ENCODE measurements at regions not wholly inside any gene's neighbourhood (a gene's known extent, or its start where the extent isn't known, plus 50 kb on each side); places are given as distances from the start of the nearest gene placed in this dataset.

- Histone ChIP-seq H3K9me3 (ENCODE audit: control insufficient read depth in 1 of 2, insufficient read depth in 1 of 2, low read depth in 1 of 2, low read length in 2 of 2) (no peaks in the 10 kb centered on the region), H3K4me1 (ENCODE audit: control insufficient read depth in 1 of 2, insufficient read depth in 2 of 2, low read length in 2 of 2) (no peaks in the 10 kb centered on the region), H3K9me2 (ENCODE audit: insufficient read depth) (no peaks in the 10 kb centered on the region), H4K20me1 (ENCODE audit: insufficient read depth) (no peaks in the 10 kb centered on the region), H3K4me2 (ENCODE audit: low read length) (no peak overlapping the region), H3K4me3 (replicated peaks in 1 of 2; ENCODE audit: low read depth in 1 of 2, low read length in 2 of 2) (no peak overlapping the region), H3K27ac (ENCODE audit: low read depth, low read length) (no peak overlapping the region), H3K27me3 (ENCODE audit: insufficient read depth, low read length) (no peaks in the 10 kb centered on the region), H3K36me3 (ENCODE audit: control insufficient read depth in 1 of 2, insufficient read depth in 2 of 2, low read length in 2 of 2) (no peaks in the 10 kb centered on the region), H3K9ac (ENCODE audit: low read length) (no peak overlapping the region), H2AFZ (ENCODE audit: low read depth, low read length, poor library complexity, severe bottlenecking) (no peak overlapping the region), H3K79me2 (ENCODE audit: insufficient read depth, low read length) (no peaks in the 10 kb centered on the region)
- intact Hi-C loops (cut with micrococcal nuclease): no loop called here
- DNase-seq (ENCODE audit: low read depth, low spot score): no peak
- ChIA-PET POLR2A (no interaction called here), RAD21 (ENCODE audit: low non-redundant PET in 1 of 2, low total read pairs in 2 of 2, uncharacterized antibody in 2 of 2, unreplicated experiment in 2 of 2) (no interaction called here), CTCF (no interaction called here)
- no peak for ATAC-seq
- BruUV-seq (replicated peaks): no TSS peak
- TF ChIP-seq FOSL1 (IDR thresholded peaks at IDR 0.05; ENCODE audit: low read depth): no peak
- no peak for TF ChIP-seq CBX3 (IDR thresholded peaks at IDR 0.05; ENCODE audit: low read depth)
- TF ChIP-seq MAX (IDR thresholded peaks at IDR 0.05): no peak
- no peak for TF ChIP-seq CEBPB (IDR thresholded peaks at IDR 0.05; ENCODE audit: low read depth)
- TF ChIP-seq TCF7L2 (IDR thresholded peaks at IDR 0.05; ENCODE audit: borderline replicate concordance, extremely low read depth, insufficient read depth, insufficient read length): no peak
- no peak for TF ChIP-seq ELF1 (IDR thresholded peaks at IDR 0.05; ENCODE audit: borderline replicate concordance, low read depth)
- TF ChIP-seq EZH2phosphoT487 (IDR thresholded peaks at IDR 0.05; ENCODE audit: borderline replicate concordance): no peak
- TF ChIP-seq ATF3 (IDR thresholded peaks at IDR 0.05): no peak
- no peak for TF ChIP-seq POLR2A (IDR thresholded peaks at IDR 0.05; ENCODE audit: borderline replicate concordance, extremely low read depth, insufficient read depth, insufficient read length)
- no peak for TF ChIP-seq SRF (IDR thresholded peaks at IDR 0.05; ENCODE audit: low read depth)
- TF ChIP-seq SIN3A (IDR thresholded peaks at IDR 0.05; ENCODE audit: low read depth): no peak
- TF ChIP-seq EZH2 (IDR thresholded peaks at IDR 0.05): no peak
- TF ChIP-seq ZBTB33 (IDR thresholded peaks at IDR 0.05; ENCODE audit: extremely low read depth, insufficient replicate concordance, low read length): no peak
- no peak for TF ChIP-seq YY1 (IDR thresholded peaks at IDR 0.05; ENCODE audit: extremely low read depth, insufficient replicate concordance, low read depth, low read length)
- no peak for TF ChIP-seq SP1 (IDR thresholded peaks at IDR 0.05; ENCODE audit: low read depth)
- no peak for TF ChIP-seq RAD21 (IDR thresholded peaks at IDR 0.05; ENCODE audit: low read depth)
- TF ChIP-seq POLR2AphosphoS5 (IDR thresholded peaks at IDR 0.05; ENCODE audit: low read depth, low read length): no peak
Measured at GRCh38 chr12:92458996-92459395, 243.8 kb upstream of the PLEKHG7 start.

Data from HCT116 (cell line).